Endothelial cell of umbilical vein (primary cell): ENCODE measurements at regions not wholly inside any gene's neighbourhood (a gene's known extent, or its start where the extent isn't known, plus 50 kb on each side); places are given as distances from the start of the nearest gene placed in this dataset.

Source experiments
- BruUV-seq: library from RNA; stranded (reverse); fragments of 400-500 nt; replicated peaks from 2 replicates; lab custom pipeline; 2021; lab: Mats Ljungman, UMichigan
- CTCF ChIA-PET: fragments of 300-600, 350-600 bp; sonication (Branson Sonifier 250); formaldehyde crosslinking; loops from one replicate; lab custom pipeline; 2021; ENCODE audit warnings: antibody characterized with exemption, inconsistent platforms; lab: Charles Lee
- POLR2A ChIA-PET: fragments of 300-600, 350-600 bp; sonication (Branson Sonifier 250); formaldehyde crosslinking; loops from one replicate; lab custom pipeline; 2021; ENCODE audit warnings: antibody characterized with exemption, inconsistent platforms; lab: Charles Lee
- DNase-seq: peaks from one replicate; pipeline ENCODE4 v3.0.0-alpha.2; 2011; ENCODE audit warnings: low read depth, low spot score
- FAIRE-seq: peaks from 2 replicates; lab custom pipeline; 2011; peaks lifted over from hg19 to GRCh38; lab: Jason Lieb, UNC
- H2AFZ ChIP-seq: 2 replicates; pipeline ENCODE4 v1.6.0; 2012; ENCODE audit warnings: low read depth, low read length, control low read depth, inconsistent platforms
- H3K27ac ChIP-seq: 2 replicates; pipeline ENCODE4 v1.5.1; 2011; ENCODE audit warnings: low read depth, mild to moderate bottlenecking, control low read depth, low read length, moderate library complexity; ENCODE audit not compliant: insufficient read depth
- H3K27me3 ChIP-seq, 2 experiments: 2 replicates each; pipeline versions ENCODE4 v1.6.0 to v1.6.1; 2011; ENCODE audit warnings: low read length in 2 of 2, mixed read lengths in 1 of 2; ENCODE audit not compliant: control insufficient read depth in 2 of 2, insufficient read depth in 2 of 2
- H3K36me3 ChIP-seq, 2 experiments: 2 replicates in 1 of 2; 3 replicates in 1 of 2; pipeline ENCODE4 v1.5.1; 2011; ENCODE audit warnings: low read length in 2 of 2, mild to moderate bottlenecking in 1 of 2, moderate library complexity in 1 of 2; ENCODE audit not compliant: control insufficient read depth in 2 of 2, insufficient read depth in 2 of 2; ENCODE audit errors: extremely low read depth in 1 of 2
- H3K4me1 ChIP-seq: 3 replicates; pipeline ENCODE4 v1.5.1; 2011; ENCODE audit warnings: mild to moderate bottlenecking, low read length; ENCODE audit not compliant: control insufficient read depth, insufficient read depth; ENCODE audit errors: extremely low read depth
- H3K4me2 ChIP-seq: 2 replicates; pipeline ENCODE4 v1.6.1; 2011; ENCODE audit warnings: low read length, control low read depth, mixed read lengths; ENCODE audit not compliant: insufficient read depth
- H3K4me3 ChIP-seq, 3 experiments: fragments of 200-600 bp in 1 of 3; sonication (generic), shearing (Covaris generic) in 1 of 3; replicated peaks in 1 of 3; 2 replicates each; pipeline ENCODE4 v1.5.1; 2011 to 2016; ENCODE audit warnings: control low read depth in 3 of 3, low read length in 3 of 3, mild to moderate bottlenecking in 2 of 3, inconsistent platforms in 1 of 3, low read depth in 1 of 3, moderate library complexity in 1 of 3; ENCODE audit not compliant: insufficient read depth in 1 of 3
- H3K79me2 ChIP-seq: 2 replicates; pipeline ENCODE4 v1.6.0; 2012; ENCODE audit warnings: low read length, inconsistent platforms; ENCODE audit not compliant: control insufficient read depth, insufficient read depth
- H3K9ac ChIP-seq: replicated peaks from 2 replicates; pipeline ENCODE3; 2011; ENCODE audit warnings: low read length, control low read depth; ENCODE audit not compliant: insufficient read depth; ENCODE audit errors: extremely low read depth
- H3K9me1 ChIP-seq: replicated peaks from 3 replicates; pipeline ENCODE4 v1.6.0; 2011; ENCODE audit warnings: mild to moderate bottlenecking, low read length; ENCODE audit not compliant: control insufficient read depth, insufficient read depth; ENCODE audit errors: extremely low read depth
- H3K9me3 ChIP-seq: replicated peaks from 2 replicates; pipeline ENCODE4 v1.5.1; 2012; ENCODE audit warnings: low read length, inconsistent platforms; ENCODE audit not compliant: control insufficient read depth, insufficient read depth
- H4K20me1 ChIP-seq: replicated peaks from 2 replicates; pipeline ENCODE3; 2011; ENCODE audit warnings: mild to moderate bottlenecking, low read length; ENCODE audit not compliant: control insufficient read depth, insufficient read depth; ENCODE audit errors: extremely low read depth
- CTCF ChIP-seq, 2 donors: IDR thresholded peaks; 1 replicate in 1 of 2; 2 replicates in 1 of 2; pipeline ENCODE4 v1.5.1; 2011; ENCODE audit warnings: low read length in 2 of 2, mild to moderate bottlenecking in 2 of 2, moderate library complexity in 2 of 2, control low read depth in 1 of 2, inconsistent platforms in 1 of 2, low read depth in 1 of 2; ENCODE audit not compliant: insufficient read depth in 1 of 2; ENCODE audit errors: extremely low read depth in 1 of 2
- EZH2 ChIP-seq: IDR thresholded peaks from 2 replicates; pipeline ENCODE4 v1.6.1; 2012; ENCODE audit warnings: borderline replicate concordance, low read depth, mild to moderate bottlenecking, moderate library complexity, low read length, inconsistent platforms; ENCODE audit not compliant: severe bottlenecking
- FOS ChIP-seq: IDR thresholded peaks from 2 replicates; pipeline ENCODE4 v1.6.1; 2011; ENCODE audit warnings: mild to moderate bottlenecking, low read length, moderate library complexity, borderline replicate concordance; ENCODE audit not compliant: insufficient read depth
- GATA2 ChIP-seq: IDR thresholded peaks from 2 replicates; pipeline ENCODE4 v1.7.0; 2011; ENCODE audit warnings: low read depth, mild to moderate bottlenecking, moderate library complexity, mixed read lengths, low read length; ENCODE audit not compliant: insufficient read length, insufficient read depth
- JUN ChIP-seq: IDR thresholded peaks from 2 replicates; pipeline ENCODE4 v1.6.1; 2011; ENCODE audit warnings: borderline replicate concordance, low read depth; ENCODE audit not compliant: insufficient read length, insufficient read depth
- MYC ChIP-seq: IDR thresholded peaks from one replicate; pipeline ENCODE4 v1.6.1; 2011; ENCODE audit warnings: mild to moderate bottlenecking, low read depth, low read length
- POLR2A ChIP-seq: IDR thresholded peaks from 2 replicates; pipeline ENCODE4 v1.6.1; 2012; ENCODE audit warnings: low read depth, mild to moderate bottlenecking, control low read depth, low read length
- POLR2AphosphoS5 ChIP-seq: IDR thresholded peaks from 2 replicates; pipeline ENCODE4 v1.6.1; 2012; ENCODE audit warnings: low read depth, mild to moderate bottlenecking, control low read depth, low read length, moderate library complexity; ENCODE audit not compliant: insufficient read depth
- dilution Hi-C: fragments of 300-500 bp; cut with MboI; formaldehyde crosslinking; loops from one replicate; pipeline ENCODE4 v1.15.0; 2019; ENCODE audit warnings: low sequenced_read_pairs; ENCODE audit not compliant: extremely low pct_ligation_motif_present
- intact Hi-C: fragments of 100-400 bp; cut with micrococcal nuclease; formaldehyde crosslinking; loops from one replicate; pipeline ENCODE4 v1.10.0; 2022
- TF ChIP-seq, protein P1 (sequence below): IDR thresholded peaks from 2 replicates; pipeline ENCODE4 v1.6.1; 2011; ENCODE audit not compliant: insufficient read depth, insufficient read length

DNA sequence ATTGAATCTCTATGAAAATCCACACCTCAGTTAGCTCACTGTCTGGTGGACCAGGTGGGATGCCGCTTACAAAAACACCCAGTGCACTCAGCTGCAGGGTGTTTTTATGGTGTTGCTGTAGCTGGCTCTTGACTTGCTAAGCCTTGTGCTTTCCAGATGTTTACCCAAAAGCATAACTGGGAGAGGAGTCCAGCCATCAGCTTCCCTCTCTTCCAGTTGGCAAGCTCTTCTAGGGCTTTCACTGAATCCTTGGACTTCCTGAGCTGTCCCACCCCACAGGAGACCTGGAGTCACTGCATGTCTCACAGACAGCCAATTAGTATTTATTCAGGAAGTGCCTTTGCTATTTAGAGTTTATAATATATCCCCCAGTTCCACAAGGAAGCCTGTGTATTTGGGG, 210.9 kb downstream of the FNDC1 start:
- BruUV-seq: no TSS peak
- dilution Hi-C loops (no loop called here), intact Hi-C loops (no loop called here)
- Histone ChIP-seq H3K4me1 (no peaks in the 10 kb centered on the region), H2AFZ (no peak overlapping the region), H3K27me3 (no peaks in the 10 kb centered on the region), H3K4me2 (no peak overlapping the region), H3K4me3 (no peak overlapping the region), H3K9me3 (peaks cover 6% of the 10 kb centered on the region), H3K36me3 (no peaks in the 10 kb centered on the region), H4K20me1 (no peaks in the 10 kb centered on the region), H3K79me2 (no peaks in the 10 kb centered on the region), H3K27ac (no peak overlapping the region), H3K9ac (no peak overlapping the region), H3K9me1 (no peaks in the 10 kb centered on the region)
- DNase-seq: no peak
- FAIRE-seq: no peak
- ChIA-PET CTCF (no interaction called here), POLR2A (no interaction called here)
- TF ChIP-seq POLR2AphosphoS5 (no peak), POLR2A (no peak), CTCF (IDR thresholded peaks at IDR 0.05; ENCODE audit: extremely low read depth in 1 of 2, insufficient read depth in 1 of 2, low read depth in 1 of 2, low read length in 2 of 2) (no peak), FOS (no peak), EZH2 (no peak), GATA2 (no peak), MYC (no peak), JUN (no peak)
- TF ChIP-seq, protein P1, sequence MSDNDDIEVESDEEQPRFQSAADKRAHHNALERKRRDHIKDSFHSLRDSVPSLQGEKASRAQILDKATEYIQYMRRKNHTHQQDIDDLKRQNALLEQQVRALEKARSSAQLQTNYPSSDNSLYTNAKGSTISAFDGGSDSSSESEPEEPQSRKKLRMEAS: no peak
